DND-41 (cell line): ENCODE measurements at regions not wholly inside any gene's neighbourhood (a gene's known extent, or its start where the extent isn't known, plus 50 kb on each side); places are given as distances from the start of the nearest gene placed in this dataset.
"Not testable (repeated sequence)": the region's sequence is repeated elsewhere in the genome, so short reads cannot be mapped to it uniquely, and the experiment has no call there.

Experiments
- ATAC-seq: fragments of 200-7000 bp; cut with Tn5 transposase; 3 replicates; pipeline ENCODE4 v1.9.1; 2021; ENCODE audit warnings: low read depth; ENCODE audit not compliant: insufficient read depth
- DNase-seq: peaks from one replicate; pipeline ENCODE4 v3.0.0-alpha.2; 2020
- H2AFZ ChIP-seq: 2 replicates; pipeline ENCODE4 v1.6.0; 2012; ENCODE audit warnings: low read depth, low read length
- H3K27ac ChIP-seq: 2 replicates; pipeline ENCODE4 v1.5.1; 2012; ENCODE audit warnings: low read length, inconsistent platforms
- H3K27me3 ChIP-seq: fragments of 200-600 bp; sonication (generic); 2 replicates; pipeline ENCODE4 v1.6.0; 2012; ENCODE audit warnings: low read length, mild to moderate bottlenecking, inconsistent platforms; ENCODE audit not compliant: insufficient read depth, poor library complexity
- H3K36me3 ChIP-seq: 2 replicates; pipeline ENCODE4 v1.5.1; 2012; ENCODE audit warnings: low read length, inconsistent platforms; ENCODE audit not compliant: insufficient read depth
- H3K4me1 ChIP-seq: 2 replicates; pipeline ENCODE4 v1.5.1; 2012; ENCODE audit warnings: mild to moderate bottlenecking, low read length; ENCODE audit not compliant: insufficient read depth
- H3K4me2 ChIP-seq: 2 replicates; pipeline ENCODE4 v1.6.0; 2012; ENCODE audit warnings: mild to moderate bottlenecking, moderate library complexity, low read length, inconsistent platforms; ENCODE audit not compliant: insufficient read depth
- H3K4me3 ChIP-seq, 2 experiments: fragments of 200-600 bp in 1 of 2; shearing (Covaris generic) in 1 of 2; 2 replicates each; pipeline ENCODE4 v1.5.1; 2012 to 2016; ENCODE audit warnings: inconsistent platforms in 2 of 2, low read length in 2 of 2, mild to moderate bottlenecking in 2 of 2, low read depth in 1 of 2, moderate library complexity in 1 of 2
- H3K79me2 ChIP-seq: 2 replicates; pipeline ENCODE4 v1.6.0; 2012; ENCODE audit warnings: low read length, inconsistent platforms; ENCODE audit not compliant: insufficient read depth
- H3K9ac ChIP-seq: 2 replicates; pipeline ENCODE4 v1.6.0; 2012; ENCODE audit warnings: low read depth, mild to moderate bottlenecking, inconsistent platforms, low read length, moderate library complexity
- H3K9me3 ChIP-seq: 2 replicates; pipeline ENCODE4 v1.5.1; 2012; ENCODE audit warnings: low read length, moderate library complexity, mild to moderate bottlenecking, inconsistent platforms; ENCODE audit not compliant: insufficient read depth, severe bottlenecking
- H4K20me1 ChIP-seq: 2 replicates; pipeline ENCODE4 v1.6.0; 2012; ENCODE audit warnings: low read length; ENCODE audit not compliant: insufficient read depth
- CTCF ChIP-seq: IDR thresholded peaks from 2 replicates; pipeline ENCODE4 v1.5.1; 2012; ENCODE audit warnings: borderline replicate concordance, low read length, moderate library complexity, mild to moderate bottlenecking; ENCODE audit not compliant: poor library complexity, severe bottlenecking; ENCODE audit errors: extremely low read depth
- EZH2 ChIP-seq: IDR thresholded peaks from 3 replicates; pipeline ENCODE4 v1.6.1; 2012; ENCODE audit warnings: borderline replicate concordance, low read depth, mild to moderate bottlenecking, moderate library complexity, low read length, inconsistent platforms; ENCODE audit not compliant: severe bottlenecking

DNA sequence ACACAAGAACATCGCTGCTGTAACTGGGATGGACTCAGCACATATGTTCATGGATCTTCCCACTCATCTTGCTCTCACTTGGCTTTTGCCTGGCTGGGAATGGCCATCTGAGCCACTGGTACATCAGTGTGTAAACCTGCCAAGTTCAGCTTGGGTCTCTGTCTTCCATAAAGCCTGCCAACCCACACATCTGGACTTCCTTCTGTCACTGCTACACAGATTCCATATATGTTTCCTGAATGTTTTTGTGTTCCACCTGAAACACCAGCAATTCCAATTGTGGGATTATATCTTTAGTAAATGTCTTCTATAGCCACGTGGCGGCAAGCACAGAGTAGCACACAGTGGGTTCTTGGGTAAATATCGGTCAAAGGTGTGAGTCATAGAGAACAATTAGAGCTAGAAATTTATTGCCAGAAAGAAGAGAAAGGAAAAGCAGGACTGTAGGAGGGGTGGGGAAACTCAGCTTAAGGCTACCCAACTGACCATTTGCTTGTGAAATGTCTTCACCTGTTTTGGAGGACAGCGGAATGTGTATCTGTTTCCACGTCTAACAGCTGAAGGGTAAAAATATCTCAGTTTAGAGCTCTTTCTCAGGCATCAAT lies 125.9 kb downstream of the MFAP3L start:
- no peak overlapping the region for H3K27ac ChIP-seq
- DNase-seq = no peak
- no peaks in the 10 kb centered on the region for H3K36me3 ChIP-seq
- no peak overlapping the region for H3K4me2 ChIP-seq
- H2AFZ ChIP-seq = no peak overlapping the region
- H3K4me3 ChIP-seq = no peak overlapping the region
- no peak for ATAC-seq
- no peak overlapping the region for H3K9ac ChIP-seq
- H3K4me1 ChIP-seq = no peaks in the 10 kb centered on the region
- H3K27me3 ChIP-seq = no peaks in the 10 kb centered on the region
- H4K20me1 ChIP-seq = no peaks in the 10 kb centered on the region
- no peak for TF ChIP-seq CTCF
- TF ChIP-seq EZH2 = no peak
- no peaks in the 10 kb centered on the region for H3K79me2 ChIP-seq
- no peaks in the 10 kb centered on the region for H3K9me3 ChIP-seq

- no peak overlapping the region for H2AFZ ChIP-seq
- no peak for TF ChIP-seq EZH2
- no peak for TF ChIP-seq CTCF
- no peak overlapping the region for H3K27ac ChIP-seq
- H3K36me3 ChIP-seq = no peaks in the 10 kb centered on the region
- no peaks in the 10 kb centered on the region for H3K27me3 ChIP-seq
- no peaks in the 10 kb centered on the region for H3K79me2 ChIP-seq
- no peak overlapping the region for H3K9ac ChIP-seq
- ATAC-seq = no peak
- no peaks in the 10 kb centered on the region for H3K4me1 ChIP-seq
- no peaks in the 10 kb centered on the region for H4K20me1 ChIP-seq
- no peak for DNase-seq
- H3K4me3 ChIP-seq = no peak overlapping the region
- H3K4me2 ChIP-seq = no peak overlapping the region
- H3K9me3 ChIP-seq = no peaks in the 10 kb centered on the region
These were observed 126.9 kb downstream of the MFAP3L start for GRCh38 chr4:169899295-169899694.

DNA sequence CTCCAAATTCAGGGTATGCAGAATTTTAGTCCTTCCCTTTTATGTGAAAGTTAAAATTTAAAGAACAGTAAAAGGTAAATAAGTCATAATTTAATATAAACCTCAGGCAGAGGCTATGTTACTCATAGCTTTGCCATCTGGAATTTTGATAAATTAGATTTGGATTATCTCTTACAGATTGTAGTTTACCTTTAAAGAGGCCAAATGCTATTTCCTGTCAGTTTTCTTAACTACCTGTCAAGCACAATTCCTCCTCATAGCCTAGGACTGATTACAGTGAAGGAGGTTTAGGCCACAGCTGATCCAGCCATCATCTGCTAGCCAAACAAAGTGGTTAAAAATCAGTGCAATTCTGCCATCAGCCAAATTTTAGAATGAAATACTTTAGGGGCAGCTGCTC lies 128.1 kb downstream of the MFAP3L start:
- no peak for TF ChIP-seq CTCF
- TF ChIP-seq EZH2 = no peak
- no peaks in the 10 kb centered on the region for H4K20me1 ChIP-seq
- no peaks in the 10 kb centered on the region for H3K4me1 ChIP-seq
- H2AFZ ChIP-seq = no peak overlapping the region
- DNase-seq (no peak), ATAC-seq (no peak)
- no peaks in the 10 kb centered on the region for H3K79me2 ChIP-seq
- no peak overlapping the region for H3K27ac ChIP-seq
- H3K9me3 ChIP-seq = no peaks in the 10 kb centered on the region
- H3K4me3 ChIP-seq = no peak overlapping the region
- no peak overlapping the region for H3K9ac ChIP-seq
- no peaks in the 10 kb centered on the region for H3K27me3 ChIP-seq
- H3K36me3 ChIP-seq = no peaks in the 10 kb centered on the region
- H3K4me2 ChIP-seq = no peak overlapping the region

GRCh38 chr4:169894767-169895166 lies 131.4 kb downstream of the MFAP3L start:
- H3K27ac ChIP-seq, H3K4me1 ChIP-seq, ATAC-seq, DNase-seq, H2AFZ ChIP-seq, H3K27me3 ChIP-seq, H3K9ac ChIP-seq, H3K79me2 ChIP-seq, H3K9me3 ChIP-seq, H3K4me3 ChIP-seq, H3K36me3 ChIP-seq, H3K4me2 ChIP-seq, H4K20me1 ChIP-seq: not testable (repeated sequence)
